ENCODE measurements at regions not wholly inside any gene's neighbourhood (a gene's known extent, or its start where the extent isn't known, plus 50 kb on each side); places are given as distances from the start of the nearest gene placed in this dataset.

- Histone ChIP-seq H3K27me3 (no peaks in the 10 kb centered on the region), H3K4me3 (no peak overlapping the region), H3K27ac (no peak overlapping the region), H3K4me1 (peaks cover 0 to 12% (median 2%) of the 10 kb centered on the region in 4 donors), H3K9me3 (peaks cover 0 to 14% (median 0%) of the 10 kb centered on the region in 4 donors), H3K36me3 (no peaks in the 10 kb centered on the region)
- no peak for DNase-seq (ENCODE audit: low spot score in 2 of 2)
- no peak for TF ChIP-seq EP300 (IDR thresholded peaks at IDR 0.05)
- no peak for TF ChIP-seq CTCF (IDR thresholded peaks at IDR 0.05)
- TF ChIP-seq POLR2A (IDR thresholded peaks at IDR 0.05), result no peak
- WGBS, 2 donors, result 84 to 89% methylated on average over 16 of the region's 16 CpGs
Observed at GRCh38 chr11:69422645-69423044, 58.8 kb upstream of the LINC01488 start.

GRCh38 chr11:69423181-69423580 lies 58.3 kb upstream of the LINC01488 start:
- no peak for DNase-seq (ENCODE audit: low spot score in 2 of 2)
- H3K27me3 ChIP-seq, result no peaks in the 10 kb centered on the region
- H3K36me3 ChIP-seq, result no peaks in the 10 kb centered on the region
- no peak overlapping the region for H3K4me3 ChIP-seq
- H3K9me3 ChIP-seq, result peaks cover 0 to 14% (median 0%) of the 10 kb centered on the region in 4 donors
- peaks cover 0 to 12% (median 2%) of the 10 kb centered on the region in 4 donors for H3K4me1 ChIP-seq
- WGBS, 2 donors, result 81 to 89% methylated on average over 13 of the region's 13 CpGs
- TF ChIP-seq POLR2A (IDR thresholded peaks at IDR 0.05) (no peak), EP300 (IDR thresholded peaks at IDR 0.05) (no peak), CTCF (IDR thresholded peaks at IDR 0.05) (no peak)
- no peak overlapping the region for H3K27ac ChIP-seq

- Histone ChIP-seq H3K27me3 (no peaks in the 10 kb centered on the region), H3K27ac (no peak overlapping the region), H3K4me3 (no peak overlapping the region), H3K36me3 (no peaks in the 10 kb centered on the region), H3K4me1 (peaks cover 0 to 12% (median 2%) of the 10 kb centered on the region in 4 donors), H3K9me3 (peaks cover 0 to 14% (median 0%) of the 10 kb centered on the region in 4 donors)
- 89 to 90% methylated on average over 12 of the region's 12 CpGs for WGBS, 2 donors
- no peak for TF ChIP-seq CTCF (IDR thresholded peaks at IDR 0.05)
- TF ChIP-seq POLR2A (IDR thresholded peaks at IDR 0.05), result no peak
- no peak for TF ChIP-seq EP300 (IDR thresholded peaks at IDR 0.05)
- no peak for DNase-seq (ENCODE audit: low spot score in 2 of 2)
Observed at GRCh38 chr11:69423611-69424385, 57.7 kb upstream of the LINC01488 start.

- WGBS, 2 donors, result 76 to 97% methylated on average over 3 of the region's 3 CpGs
- Histone ChIP-seq H3K27ac (no peak overlapping the region), H3K4me3 (no peak overlapping the region), H3K4me1 (peaks cover 0 to 12% (median 2%) of the 10 kb centered on the region in 4 donors), H3K36me3 (no peaks in the 10 kb centered on the region), H3K9me3 (peaks cover 0 to 14% (median 0%) of the 10 kb centered on the region in 4 donors), H3K27me3 (no peaks in the 10 kb centered on the region)
- no peak for DNase-seq (ENCODE audit: low spot score in 2 of 2)
- no peak for TF ChIP-seq POLR2A (IDR thresholded peaks at IDR 0.05)
- TF ChIP-seq CTCF (IDR thresholded peaks at IDR 0.05), result no peak
- no peak for TF ChIP-seq EP300 (IDR thresholded peaks at IDR 0.05)
Observed at GRCh38 chr11:69424748-69425147, 56.7 kb upstream of the LINC01488 start.

- H3K27me3 ChIP-seq, result no peaks in the 10 kb centered on the region
- WGBS, 2 donors, result 92 to 94% methylated on average over 7 of the region's 7 CpGs
- H3K27ac ChIP-seq, result no peak overlapping the region
- DNase-seq (ENCODE audit: low spot score in 2 of 2), result no peak
- no peak overlapping the region for H3K4me3 ChIP-seq
- peaks cover 0 to 14% (median 0%) of the 10 kb centered on the region in 4 donors for H3K9me3 ChIP-seq
- no peak for TF ChIP-seq CTCF (IDR thresholded peaks at IDR 0.05)
- TF ChIP-seq EP300 (IDR thresholded peaks at IDR 0.05), result no peak
- no peak for TF ChIP-seq POLR2A (IDR thresholded peaks at IDR 0.05)
- peaks cover 0 to 6% (median under 1%) of the 10 kb centered on the region in 4 donors for H3K4me1 ChIP-seq
- no peaks in the 10 kb centered on the region for H3K36me3 ChIP-seq
Observed at GRCh38 chr11:69425444-69425843, 56.0 kb upstream of the LINC01488 start.
